Activated T-helper 17 cell treated with anti-CD3 and anti-CD28 coated beads, Interleukin-2, amount 50 U/mL, for 72 hours (primary cell): ENCODE measurements at regions not wholly inside any gene's neighbourhood (a gene's known extent, or its start where the extent isn't known, plus 50 kb on each side); places are given as distances from the start of the nearest gene placed in this dataset.

Experiments used
- ATAC-seq: fragments of 150-1000 bp; cut with Tn5 transposase; replicated peaks from 2 replicates; pipeline ENCODE4 v1.10.0; 2021; ENCODE audit warnings: mild to moderate bottlenecking, moderate library complexity
- H3K27ac Mint-ChIP-seq: one replicate; pipeline ENCODE4 v1.8.0; 2022; ENCODE audit warnings: mixed read lengths
- H3K27me3 Mint-ChIP-seq: one replicate; pipeline ENCODE4 v1.8.0; 2022; ENCODE audit warnings: mixed read lengths
- H3K36me3 Mint-ChIP-seq: one replicate; pipeline ENCODE4 v1.8.0; 2022; ENCODE audit warnings: low read depth, mild to moderate bottlenecking, mixed read lengths
- H3K4me1 Mint-ChIP-seq: one replicate; pipeline ENCODE4 v1.8.0; 2022; ENCODE audit warnings: mixed read lengths
- H3K4me3 Mint-ChIP-seq: one replicate; pipeline ENCODE4 v1.8.0; 2022; ENCODE audit warnings: mild to moderate bottlenecking, mixed read lengths
- H3K9me3 Mint-ChIP-seq: one replicate; pipeline ENCODE4 v1.8.0; 2022; ENCODE audit warnings: mixed read lengths

DNA sequence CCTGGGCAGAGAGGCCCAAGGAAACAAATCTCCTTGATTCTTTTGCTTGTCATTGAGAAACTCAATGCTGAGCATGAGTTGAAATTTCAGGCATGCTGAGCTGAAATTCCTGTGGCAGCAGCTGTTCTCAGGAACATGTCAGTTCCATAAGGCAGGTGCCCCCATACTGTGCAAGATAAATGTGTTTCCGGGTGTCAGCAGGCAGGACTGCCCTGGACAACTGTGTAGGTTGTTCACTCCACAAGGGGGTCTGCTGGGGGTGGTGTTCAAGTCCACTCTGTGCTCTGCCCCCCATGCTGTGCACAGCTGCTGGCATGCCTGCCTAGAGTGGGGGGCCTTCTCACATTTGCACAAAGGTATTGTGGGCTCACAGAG lies 133.7 kb downstream of the CTTN start:
- ATAC-seq = no peak
- no peaks in the 10 kb centered on the region for H3K36me3 Mint-ChIP-seq
- H3K27me3 Mint-ChIP-seq = peaks cover 5% of the 10 kb centered on the region
- no peak overlapping the region for H3K27ac Mint-ChIP-seq
- peaks cover 5% of the 10 kb centered on the region for H3K4me1 Mint-ChIP-seq
- peaks cover 9% of the 10 kb centered on the region for H3K9me3 Mint-ChIP-seq
- no peak overlapping the region for H3K4me3 Mint-ChIP-seq

DNA sequence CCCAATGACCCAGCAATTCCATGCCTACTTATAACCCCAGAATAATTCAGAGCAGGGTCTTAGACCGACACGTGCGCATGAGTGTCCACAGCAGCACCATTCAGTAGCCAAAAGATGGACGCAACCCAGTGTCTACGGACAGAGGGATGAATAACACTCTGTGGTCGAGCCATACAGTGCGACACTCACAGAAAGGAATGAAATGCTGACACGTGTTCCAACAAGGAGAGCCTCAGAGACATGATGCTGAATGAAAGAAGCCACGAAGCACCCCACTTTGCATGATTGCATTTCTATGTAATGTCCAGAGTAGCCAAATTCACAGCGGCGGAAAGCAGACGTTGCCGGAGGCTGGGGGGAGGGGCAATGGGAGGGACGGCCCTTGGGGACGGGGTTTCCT lies 134.4 kb downstream of the CTTN start:
- H3K4me1 Mint-ChIP-seq = peaks cover 5% of the 10 kb centered on the region
- H3K9me3 Mint-ChIP-seq = peaks cover 9% of the 10 kb centered on the region
- H3K27me3 Mint-ChIP-seq = peaks cover 5% of the 10 kb centered on the region
- ATAC-seq = no peak
- no peaks in the 10 kb centered on the region for H3K36me3 Mint-ChIP-seq
- H3K27ac Mint-ChIP-seq = no peak overlapping the region
- no peak overlapping the region for H3K4me3 Mint-ChIP-seq

DNA sequence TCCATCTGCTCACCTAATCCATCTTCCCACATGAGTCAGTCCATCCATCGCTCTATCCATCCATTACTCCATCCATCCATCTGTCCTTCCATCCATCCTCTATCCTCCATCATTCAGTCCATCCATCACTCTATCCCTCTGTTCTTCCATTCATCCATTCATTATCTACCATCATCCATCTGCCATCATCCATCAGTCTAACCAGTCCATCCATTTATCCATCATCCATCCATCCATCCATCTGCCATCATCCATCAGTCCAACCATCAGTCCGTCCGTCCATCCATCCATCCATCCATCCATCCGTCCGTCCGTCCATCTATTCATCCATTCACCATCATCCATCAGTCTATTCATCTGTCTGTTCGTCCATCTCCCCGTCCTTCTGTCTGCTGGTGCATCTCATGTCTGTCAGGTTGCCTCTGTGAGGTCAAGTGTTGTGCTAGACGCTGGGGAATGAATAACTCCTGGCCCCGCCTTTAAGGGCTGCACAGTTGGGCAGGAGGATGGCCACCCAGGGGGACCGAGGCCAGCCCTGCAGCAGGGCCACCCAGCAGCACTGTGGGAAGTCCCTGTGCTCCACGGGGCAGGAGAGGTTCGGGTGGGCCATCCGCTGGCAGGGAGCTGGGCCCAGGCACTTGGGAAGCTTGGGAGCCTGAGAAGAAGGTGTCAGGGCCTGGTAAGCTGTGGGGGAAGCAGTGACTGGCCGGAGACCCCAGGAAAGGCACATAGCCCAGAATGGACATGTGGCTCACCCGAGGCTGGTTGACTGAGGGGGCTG lies 137.1 kb downstream of the CTTN start:
- Mint-ChIP-seq H3K27ac (no peak overlapping the region), H3K4me3 (no peak overlapping the region), H3K27me3 (peaks cover 5% of the 10 kb centered on the region), H3K9me3 (peaks cover 9% of the 10 kb centered on the region), H3K36me3 (no peaks in the 10 kb centered on the region), H3K4me1 (peaks cover 5% of the 10 kb centered on the region)
- ATAC-seq = no peak

DNA sequence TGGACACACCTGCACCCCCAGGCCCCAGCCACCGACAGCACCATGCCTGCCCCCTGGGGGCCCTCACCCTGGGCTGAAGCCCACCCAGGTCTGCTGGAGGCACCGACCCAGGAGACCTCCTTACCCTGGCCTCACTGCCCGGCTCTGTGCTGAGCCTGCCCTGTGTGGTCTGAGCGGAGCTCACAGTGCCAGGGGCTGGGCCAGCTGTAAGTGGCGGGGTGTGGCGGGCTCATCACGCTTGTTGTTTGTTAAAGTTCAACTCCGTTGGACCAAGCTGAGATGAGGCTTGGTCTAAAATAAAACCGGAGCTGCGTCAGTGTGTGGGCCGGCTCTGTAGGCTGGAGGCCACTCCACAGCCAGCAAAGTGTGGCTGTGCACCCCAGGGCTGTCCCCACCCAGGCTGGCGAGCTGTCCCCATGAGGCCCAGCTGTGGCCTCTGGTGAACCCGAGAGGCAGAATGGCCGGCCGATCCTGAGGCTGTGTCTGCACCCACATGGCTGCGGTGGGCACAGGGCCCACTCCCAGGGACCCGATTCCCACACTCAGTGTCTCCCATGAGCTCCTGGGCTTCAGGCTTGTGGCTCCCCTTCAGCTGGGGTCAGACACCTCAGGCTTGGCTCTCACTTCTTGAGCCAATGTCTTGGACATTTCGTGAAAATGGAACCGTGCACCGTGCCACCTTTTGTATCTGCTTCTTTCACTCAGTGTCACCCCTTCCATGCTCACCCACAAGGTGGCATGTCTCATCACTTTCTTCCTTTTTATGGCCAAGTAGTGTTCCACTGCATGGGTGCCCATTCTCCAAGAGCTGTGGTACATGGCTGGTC lies 137.9 kb downstream of the CTTN start:
- peaks cover 5% of the 10 kb centered on the region for H3K4me1 Mint-ChIP-seq
- no peak overlapping the region for H3K4me3 Mint-ChIP-seq
- H3K27me3 Mint-ChIP-seq = peaks cover 5% of the 10 kb centered on the region
- no peaks in the 10 kb centered on the region for H3K36me3 Mint-ChIP-seq
- peaks cover 9% of the 10 kb centered on the region for H3K9me3 Mint-ChIP-seq
- no peak overlapping the region for H3K27ac Mint-ChIP-seq
- no peak for ATAC-seq

DNA sequence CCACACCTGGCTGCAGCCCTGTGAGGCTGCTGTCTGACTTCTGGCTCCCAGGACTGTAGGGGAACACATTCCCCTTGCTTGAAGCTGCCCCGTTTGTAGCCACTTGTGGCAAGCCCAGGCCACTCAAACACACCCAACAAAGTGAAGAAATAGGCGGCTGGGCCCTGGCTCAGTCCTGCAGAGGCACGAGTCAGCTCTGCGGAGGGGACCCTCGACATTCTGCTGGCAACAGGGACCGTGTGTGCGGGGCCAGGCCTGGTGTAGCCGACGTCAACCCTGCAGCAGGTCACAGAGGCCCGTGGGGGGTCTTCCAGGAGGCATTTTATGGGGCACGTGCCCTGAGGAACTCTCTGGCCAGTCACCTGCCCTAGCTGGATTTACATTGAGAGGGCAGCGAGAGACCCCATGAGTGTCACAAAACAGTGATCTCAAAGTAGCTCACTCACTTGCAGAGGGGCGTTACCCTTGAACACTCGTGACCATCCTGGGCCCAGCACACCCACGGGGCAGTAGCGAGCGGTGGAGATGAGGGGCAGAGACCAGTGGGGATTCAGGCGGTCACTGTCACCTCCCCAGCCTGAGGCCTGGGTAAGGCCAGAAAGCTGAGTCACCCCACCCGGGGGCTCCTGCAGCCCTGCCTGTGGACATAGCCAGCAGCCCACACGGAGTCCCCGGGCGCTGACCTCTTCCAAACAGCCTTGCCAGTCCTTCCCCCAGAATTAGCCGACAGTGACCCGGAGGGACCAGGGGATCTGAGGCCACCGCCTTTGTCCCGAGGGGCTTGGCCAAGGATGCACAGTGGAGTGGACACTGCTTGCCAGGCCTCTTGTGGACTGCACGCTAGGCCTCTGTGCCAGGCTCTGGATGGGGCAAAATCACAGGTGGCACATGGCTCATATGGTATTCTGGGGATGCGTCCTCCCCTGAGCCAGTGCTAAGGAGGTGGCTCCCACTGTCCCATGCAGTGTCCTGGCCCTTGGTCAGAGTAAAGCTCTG lies 139.5 kb downstream of the CTTN start:
- Mint-ChIP-seq H3K4me1 (peaks cover 5% of the 10 kb centered on the region), H3K4me3 (no peak overlapping the region), H3K27ac (no peak overlapping the region), H3K36me3 (no peaks in the 10 kb centered on the region), H3K27me3 (peaks cover 5% of the 10 kb centered on the region), H3K9me3 (peaks cover 9% of the 10 kb centered on the region)
- ATAC-seq = no peak

DNA sequence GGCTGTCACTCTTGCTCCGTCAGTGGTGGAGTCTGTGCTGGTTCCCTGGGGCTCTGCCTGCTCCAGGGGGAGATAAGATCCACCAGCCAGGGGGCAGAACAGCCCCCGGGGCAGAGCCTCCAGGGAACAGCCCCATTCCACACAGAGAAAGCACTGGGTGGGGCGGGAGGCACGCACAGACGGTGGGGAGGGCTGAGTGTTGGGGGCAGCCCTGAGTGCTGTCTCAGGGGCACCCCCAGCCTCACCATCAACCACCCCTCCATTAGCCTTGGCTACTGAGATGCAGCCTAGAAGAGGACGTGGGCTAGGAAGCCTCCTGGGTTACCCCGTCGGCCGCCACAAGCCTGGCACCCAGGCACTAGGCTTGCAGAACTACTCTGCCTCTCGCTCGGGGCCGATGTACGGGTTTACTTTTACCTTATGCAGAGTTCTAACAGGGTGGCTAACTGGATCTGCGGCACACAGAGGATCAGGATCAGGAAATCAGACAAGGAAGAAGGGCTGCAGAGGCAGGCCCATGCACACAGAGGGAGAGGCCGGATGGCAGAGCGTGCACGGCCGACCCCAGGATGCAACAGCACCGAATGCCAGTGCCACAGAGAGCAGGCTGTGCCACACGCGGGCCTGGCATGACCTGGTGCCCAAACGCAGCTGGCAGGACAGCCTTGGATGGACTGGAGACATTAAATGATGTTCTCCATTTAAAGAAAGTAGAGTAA lies 140.5 kb downstream of the CTTN start:
- peaks cover 5% of the 10 kb centered on the region for H3K27me3 Mint-ChIP-seq
- no peak for ATAC-seq
- H3K36me3 Mint-ChIP-seq = no peaks in the 10 kb centered on the region
- peaks cover 5% of the 10 kb centered on the region for H3K4me1 Mint-ChIP-seq
- H3K27ac Mint-ChIP-seq = no peak overlapping the region
- H3K4me3 Mint-ChIP-seq = no peak overlapping the region
- peaks cover 6% of the 10 kb centered on the region for H3K9me3 Mint-ChIP-seq

DNA sequence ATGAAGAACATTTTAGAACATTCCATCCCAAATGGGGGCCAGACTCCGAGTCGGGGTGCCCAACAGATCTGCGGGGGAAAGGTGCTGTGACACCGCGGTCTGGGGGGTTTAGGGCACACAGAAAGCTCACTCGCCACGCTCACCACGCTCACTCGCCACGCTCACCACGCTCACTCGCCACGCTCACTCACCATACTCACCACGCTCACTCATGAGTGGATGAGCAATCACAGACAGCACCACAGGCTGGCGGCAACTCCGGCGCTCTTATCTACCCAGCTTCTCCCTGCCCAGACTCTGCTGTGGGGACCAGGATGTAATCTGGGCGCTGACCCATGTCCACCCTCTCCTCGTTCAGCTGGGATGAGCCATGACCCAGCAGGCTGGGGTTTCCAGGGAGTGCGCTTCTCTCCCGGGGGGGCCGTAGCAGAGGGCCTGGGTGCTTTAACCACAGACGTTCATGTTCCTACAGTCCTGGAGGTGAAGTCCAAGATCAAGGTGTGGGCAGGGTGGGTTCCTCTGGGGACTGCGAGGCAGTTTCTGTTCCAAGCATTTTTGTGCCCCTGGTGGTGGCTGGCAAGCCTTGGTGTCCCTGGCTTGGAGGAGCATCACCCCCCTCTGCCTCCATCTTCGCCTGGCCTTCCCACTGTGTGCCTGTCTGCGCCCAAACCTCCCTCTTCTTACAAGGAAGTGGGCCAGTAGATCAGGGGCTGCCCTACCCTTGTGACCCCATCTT lies 141.2 kb downstream of the CTTN start:
- Mint-ChIP-seq H3K36me3 (no peaks in the 10 kb centered on the region), H3K27me3 (peaks cover 5% of the 10 kb centered on the region), H3K9me3 (peaks cover 4% of the 10 kb centered on the region), H3K4me1 (peaks cover 5% of the 10 kb centered on the region), H3K27ac (no peak overlapping the region), H3K4me3 (no peak overlapping the region)
- ATAC-seq = no peak

DNA sequence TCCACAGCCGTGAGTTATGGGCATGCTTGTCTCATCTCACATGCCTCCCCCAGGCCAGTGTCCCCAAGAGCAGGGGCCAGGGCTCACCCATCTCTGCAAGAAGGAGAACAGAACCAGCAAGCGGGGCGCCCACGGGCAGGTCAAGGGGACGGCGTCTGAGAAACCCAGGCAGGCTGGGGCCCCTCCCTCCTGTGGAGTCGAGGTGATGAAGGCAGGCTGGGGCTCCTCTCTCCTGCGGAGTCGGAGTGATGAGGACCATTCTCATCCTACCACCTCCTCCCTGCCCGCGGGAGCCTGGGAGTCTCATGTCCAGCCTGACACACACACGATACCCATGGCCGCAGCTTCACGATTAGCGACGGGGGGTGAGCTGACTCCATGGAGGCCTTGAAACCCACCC lies 141.9 kb downstream of the CTTN start:
- H3K27me3 Mint-ChIP-seq = peaks cover 3% of the 10 kb centered on the region
- peaks cover 2% of the 10 kb centered on the region for H3K4me1 Mint-ChIP-seq
- no peak for ATAC-seq
- H3K4me3 Mint-ChIP-seq = no peak overlapping the region
- H3K27ac Mint-ChIP-seq = no peak overlapping the region
- peaks cover 2% of the 10 kb centered on the region for H3K9me3 Mint-ChIP-seq
- H3K36me3 Mint-ChIP-seq = no peaks in the 10 kb centered on the region

DNA sequence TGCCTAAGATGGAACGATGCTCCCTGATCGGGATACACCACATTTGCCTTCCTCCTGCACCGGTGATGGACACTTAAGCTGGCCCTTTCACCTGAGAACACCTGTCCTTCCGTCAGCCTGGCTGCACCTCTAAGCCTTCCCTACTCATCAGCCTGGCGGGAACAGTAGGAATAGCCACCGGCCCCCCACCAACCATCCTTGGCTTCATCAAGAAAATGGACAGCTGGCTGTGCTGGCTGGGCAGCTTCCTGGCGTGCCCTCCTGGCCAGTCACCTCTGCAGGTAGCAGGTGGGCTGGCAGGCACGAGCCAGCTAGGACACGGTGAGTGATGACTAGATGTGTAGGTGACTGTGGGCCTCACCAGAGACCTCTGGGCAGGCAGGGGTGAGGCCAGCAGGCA lies 142.8 kb downstream of the CTTN start:
- Mint-ChIP-seq H3K9me3 (no peaks in the 10 kb centered on the region), H3K4me3 (no peak overlapping the region), H3K27ac (no peak overlapping the region), H3K4me1 (no peaks in the 10 kb centered on the region), H3K27me3 (peaks cover 1% of the 10 kb centered on the region), H3K36me3 (no peaks in the 10 kb centered on the region)
- no peak for ATAC-seq

DNA sequence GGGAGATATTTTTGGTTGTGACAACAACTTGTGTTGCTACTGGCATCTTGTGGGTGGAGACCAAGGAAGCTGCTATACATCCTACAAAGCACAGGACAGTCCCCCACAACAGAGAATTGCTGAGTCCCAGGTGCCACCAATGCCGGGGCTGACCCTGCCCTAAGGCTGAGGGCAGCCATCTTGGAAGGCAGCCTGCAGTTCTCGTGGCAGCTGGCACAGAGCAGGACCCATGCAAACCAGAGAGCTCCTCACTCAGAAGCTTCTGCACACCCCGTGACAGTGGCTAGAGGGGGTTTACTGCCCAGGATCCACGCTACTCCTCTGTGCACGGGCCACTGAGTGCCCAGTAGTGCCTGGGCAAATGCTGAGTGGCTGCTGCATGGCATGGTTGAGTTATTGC lies 143.4 kb downstream of the CTTN start:
- peaks cover 7% of the 10 kb centered on the region for H3K27me3 Mint-ChIP-seq
- no peaks in the 10 kb centered on the region for H3K4me1 Mint-ChIP-seq
- H3K9me3 Mint-ChIP-seq = no peaks in the 10 kb centered on the region
- no peak overlapping the region for H3K27ac Mint-ChIP-seq
- no peaks in the 10 kb centered on the region for H3K36me3 Mint-ChIP-seq
- no peak for ATAC-seq
- no peak overlapping the region for H3K4me3 Mint-ChIP-seq

DNA sequence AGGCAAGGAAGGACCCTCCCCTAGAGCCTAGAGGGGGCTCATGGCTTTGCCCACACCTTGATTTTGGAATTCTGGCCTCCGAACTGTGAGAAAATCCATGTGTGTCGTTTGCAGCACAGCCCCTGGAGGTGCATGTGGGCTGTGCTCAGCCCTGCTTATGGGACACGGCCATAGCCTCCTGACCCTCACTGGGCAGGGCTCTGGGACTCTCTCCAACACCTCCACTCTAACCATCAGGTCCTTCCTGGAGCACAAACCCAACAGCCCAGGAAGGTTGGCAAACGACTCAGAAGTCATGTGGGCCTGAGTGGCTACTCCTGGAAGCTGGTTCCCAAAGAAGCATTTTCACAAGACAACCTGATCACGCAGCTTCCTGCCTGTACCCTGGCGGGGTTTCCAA lies 144.1 kb downstream of the CTTN start:
- no peaks in the 10 kb centered on the region for H3K9me3 Mint-ChIP-seq
- H3K27me3 Mint-ChIP-seq = peaks cover 10% of the 10 kb centered on the region
- H3K36me3 Mint-ChIP-seq = no peaks in the 10 kb centered on the region
- H3K27ac Mint-ChIP-seq = no peak overlapping the region
- no peaks in the 10 kb centered on the region for H3K4me1 Mint-ChIP-seq
- ATAC-seq = no peak
- H3K4me3 Mint-ChIP-seq = no peak overlapping the region

DNA sequence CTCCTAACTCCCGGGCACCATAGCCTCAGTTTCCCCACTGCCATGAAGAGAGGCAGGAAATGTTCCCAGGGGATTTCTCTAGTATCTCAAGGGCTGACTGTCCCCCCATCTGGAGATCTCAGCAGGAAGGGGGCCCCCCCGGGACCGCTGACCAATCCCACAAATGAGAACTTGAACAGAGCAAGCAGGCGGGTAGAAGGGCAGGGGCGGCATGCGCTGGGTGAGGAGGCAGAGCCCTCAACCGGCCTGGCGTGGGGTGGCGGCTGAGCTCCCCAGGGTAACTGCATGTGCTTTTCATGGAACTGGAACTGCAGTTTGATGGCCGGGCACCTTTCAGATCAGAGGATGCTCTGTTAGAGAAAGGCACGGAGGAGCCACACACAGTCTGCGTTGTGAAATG lies 144.5 kb downstream of the CTTN start:
- H3K36me3 Mint-ChIP-seq = no peaks in the 10 kb centered on the region
- peaks cover 10% of the 10 kb centered on the region for H3K27me3 Mint-ChIP-seq
- no peak overlapping the region for H3K4me3 Mint-ChIP-seq
- no peaks in the 10 kb centered on the region for H3K9me3 Mint-ChIP-seq
- H3K27ac Mint-ChIP-seq = no peak overlapping the region
- no peaks in the 10 kb centered on the region for H3K4me1 Mint-ChIP-seq
- no peak for ATAC-seq

DNA sequence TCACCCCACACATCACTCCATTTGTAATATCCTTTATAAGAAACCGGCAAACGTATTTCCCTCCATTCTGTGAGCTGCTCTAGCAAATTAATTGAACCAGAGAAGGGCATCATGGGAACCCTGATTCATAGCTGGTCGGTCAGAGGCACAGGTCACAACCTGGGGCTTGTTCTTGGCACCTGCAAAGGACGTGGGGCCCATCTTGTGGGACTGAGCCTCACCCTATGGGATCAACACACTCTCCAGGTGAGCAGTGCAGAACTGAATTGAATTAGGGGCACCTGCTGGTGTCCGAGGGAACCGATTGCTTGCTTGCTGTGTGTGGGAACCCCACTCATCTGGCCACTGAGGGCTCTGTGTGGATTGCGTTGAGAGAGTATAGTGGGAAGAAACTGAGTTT lies 145.3 kb downstream of the CTTN start:
- Mint-ChIP-seq H3K27ac (no peak overlapping the region), H3K27me3 (peaks cover 10% of the 10 kb centered on the region), H3K4me1 (no peaks in the 10 kb centered on the region), H3K36me3 (no peaks in the 10 kb centered on the region), H3K4me3 (no peak overlapping the region), H3K9me3 (no peaks in the 10 kb centered on the region)
- ATAC-seq = no peak
